Endothelial cell of umbilical vein (primary cell): ENCODE measurements at regions not wholly inside any gene's neighbourhood (a gene's known extent, or its start where the extent isn't known, plus 50 kb on each side); places are given as distances from the start of the nearest gene placed in this dataset.

Source experiments
- BruUV-seq: library from RNA; stranded (reverse); fragments of 400-500 nt; replicated peaks from 2 replicates; lab custom pipeline; 2021; lab: Mats Ljungman, UMichigan
- CTCF ChIA-PET: fragments of 300-600, 350-600 bp; sonication (Branson Sonifier 250); formaldehyde crosslinking; loops from one replicate; lab custom pipeline; 2021; ENCODE audit warnings: antibody characterized with exemption, inconsistent platforms; lab: Charles Lee
- POLR2A ChIA-PET: fragments of 300-600, 350-600 bp; sonication (Branson Sonifier 250); formaldehyde crosslinking; loops from one replicate; lab custom pipeline; 2021; ENCODE audit warnings: antibody characterized with exemption, inconsistent platforms; lab: Charles Lee
- DNase-seq: peaks from one replicate; pipeline ENCODE4 v3.0.0-alpha.2; 2011; ENCODE audit warnings: low read depth, low spot score
- FAIRE-seq: peaks from 2 replicates; lab custom pipeline; 2011; peaks lifted over from hg19 to GRCh38; lab: Jason Lieb, UNC
- H2AFZ ChIP-seq: 2 replicates; pipeline ENCODE4 v1.6.0; 2012; ENCODE audit warnings: low read depth, low read length, control low read depth, inconsistent platforms
- H3K27ac ChIP-seq: 2 replicates; pipeline ENCODE4 v1.5.1; 2011; ENCODE audit warnings: low read depth, mild to moderate bottlenecking, control low read depth, low read length, moderate library complexity; ENCODE audit not compliant: insufficient read depth
- H3K27me3 ChIP-seq, 2 experiments: 2 replicates each; pipeline versions ENCODE4 v1.6.0 to v1.6.1; 2011; ENCODE audit warnings: low read length in 2 of 2, mixed read lengths in 1 of 2; ENCODE audit not compliant: control insufficient read depth in 2 of 2, insufficient read depth in 2 of 2
- H3K36me3 ChIP-seq, 2 experiments: 2 replicates in 1 of 2; 3 replicates in 1 of 2; pipeline ENCODE4 v1.5.1; 2011; ENCODE audit warnings: low read length in 2 of 2, mild to moderate bottlenecking in 1 of 2, moderate library complexity in 1 of 2; ENCODE audit not compliant: control insufficient read depth in 2 of 2, insufficient read depth in 2 of 2; ENCODE audit errors: extremely low read depth in 1 of 2
- H3K4me1 ChIP-seq: 3 replicates; pipeline ENCODE4 v1.5.1; 2011; ENCODE audit warnings: mild to moderate bottlenecking, low read length; ENCODE audit not compliant: control insufficient read depth, insufficient read depth; ENCODE audit errors: extremely low read depth
- H3K4me2 ChIP-seq: 2 replicates; pipeline ENCODE4 v1.6.1; 2011; ENCODE audit warnings: low read length, control low read depth, mixed read lengths; ENCODE audit not compliant: insufficient read depth
- H3K4me3 ChIP-seq, 3 experiments: fragments of 200-600 bp in 1 of 3; sonication (generic), shearing (Covaris generic) in 1 of 3; replicated peaks in 1 of 3; 2 replicates each; pipeline ENCODE4 v1.5.1; 2011 to 2016; ENCODE audit warnings: control low read depth in 3 of 3, low read length in 3 of 3, mild to moderate bottlenecking in 2 of 3, inconsistent platforms in 1 of 3, low read depth in 1 of 3, moderate library complexity in 1 of 3; ENCODE audit not compliant: insufficient read depth in 1 of 3
- H3K79me2 ChIP-seq: 2 replicates; pipeline ENCODE4 v1.6.0; 2012; ENCODE audit warnings: low read length, inconsistent platforms; ENCODE audit not compliant: control insufficient read depth, insufficient read depth
- H3K9ac ChIP-seq: replicated peaks from 2 replicates; pipeline ENCODE3; 2011; ENCODE audit warnings: low read length, control low read depth; ENCODE audit not compliant: insufficient read depth; ENCODE audit errors: extremely low read depth
- H3K9me1 ChIP-seq: replicated peaks from 3 replicates; pipeline ENCODE4 v1.6.0; 2011; ENCODE audit warnings: mild to moderate bottlenecking, low read length; ENCODE audit not compliant: control insufficient read depth, insufficient read depth; ENCODE audit errors: extremely low read depth
- H3K9me3 ChIP-seq: replicated peaks from 2 replicates; pipeline ENCODE4 v1.5.1; 2012; ENCODE audit warnings: low read length, inconsistent platforms; ENCODE audit not compliant: control insufficient read depth, insufficient read depth
- H4K20me1 ChIP-seq: replicated peaks from 2 replicates; pipeline ENCODE3; 2011; ENCODE audit warnings: mild to moderate bottlenecking, low read length; ENCODE audit not compliant: control insufficient read depth, insufficient read depth; ENCODE audit errors: extremely low read depth
- EZH2 ChIP-seq: IDR thresholded peaks from 2 replicates; pipeline ENCODE4 v1.6.1; 2012; ENCODE audit warnings: borderline replicate concordance, low read depth, mild to moderate bottlenecking, moderate library complexity, low read length, inconsistent platforms; ENCODE audit not compliant: severe bottlenecking
- FOS ChIP-seq: IDR thresholded peaks from 2 replicates; pipeline ENCODE4 v1.6.1; 2011; ENCODE audit warnings: mild to moderate bottlenecking, low read length, moderate library complexity, borderline replicate concordance; ENCODE audit not compliant: insufficient read depth
- GATA2 ChIP-seq: IDR thresholded peaks from 2 replicates; pipeline ENCODE4 v1.7.0; 2011; ENCODE audit warnings: low read depth, mild to moderate bottlenecking, moderate library complexity, mixed read lengths, low read length; ENCODE audit not compliant: insufficient read length, insufficient read depth
- JUN ChIP-seq: IDR thresholded peaks from 2 replicates; pipeline ENCODE4 v1.6.1; 2011; ENCODE audit warnings: borderline replicate concordance, low read depth; ENCODE audit not compliant: insufficient read length, insufficient read depth
- MYC ChIP-seq: IDR thresholded peaks from one replicate; pipeline ENCODE4 v1.6.1; 2011; ENCODE audit warnings: mild to moderate bottlenecking, low read depth, low read length
- POLR2A ChIP-seq: IDR thresholded peaks from 2 replicates; pipeline ENCODE4 v1.6.1; 2012; ENCODE audit warnings: low read depth, mild to moderate bottlenecking, control low read depth, low read length
- POLR2AphosphoS5 ChIP-seq: IDR thresholded peaks from 2 replicates; pipeline ENCODE4 v1.6.1; 2012; ENCODE audit warnings: low read depth, mild to moderate bottlenecking, control low read depth, low read length, moderate library complexity; ENCODE audit not compliant: insufficient read depth
- dilution Hi-C: fragments of 300-500 bp; cut with MboI; formaldehyde crosslinking; loops from one replicate; pipeline ENCODE4 v1.15.0; 2019; ENCODE audit warnings: low sequenced_read_pairs; ENCODE audit not compliant: extremely low pct_ligation_motif_present
- intact Hi-C: fragments of 100-400 bp; cut with micrococcal nuclease; formaldehyde crosslinking; loops from one replicate; pipeline ENCODE4 v1.10.0; 2022
- TF ChIP-seq, protein P1 (sequence below), 2 donors: IDR thresholded peaks; 1 replicate in 1 of 2; 2 replicates in 1 of 2; pipeline ENCODE4 v1.5.1; 2011; ENCODE audit warnings: low read length in 2 of 2, mild to moderate bottlenecking in 2 of 2, moderate library complexity in 2 of 2, control low read depth in 1 of 2, inconsistent platforms in 1 of 2, low read depth in 1 of 2; ENCODE audit not compliant: insufficient read depth in 1 of 2; ENCODE audit errors: extremely low read depth in 1 of 2
- TF ChIP-seq, protein P2 (sequence below): IDR thresholded peaks from 2 replicates; pipeline ENCODE4 v1.6.1; 2011; ENCODE audit not compliant: insufficient read depth, insufficient read length

DNA sequence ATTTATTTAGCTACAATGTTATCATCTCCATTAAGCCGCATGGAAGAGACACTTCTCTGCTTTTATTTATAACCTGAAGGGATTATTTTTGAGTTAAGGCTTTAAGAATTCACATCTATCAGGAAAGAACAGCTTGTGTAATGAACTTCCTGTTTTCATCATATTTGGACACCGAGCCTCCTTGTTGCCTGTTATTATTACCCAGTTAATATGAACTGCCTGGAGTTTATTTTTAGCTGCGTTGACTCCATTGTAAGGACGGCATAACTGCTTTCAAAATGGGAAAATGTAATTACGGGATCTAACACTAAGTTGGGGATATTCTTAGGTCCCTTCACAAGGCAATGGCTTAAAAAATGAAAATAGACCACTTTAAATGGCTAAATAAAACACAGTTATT lies 89.0 kb upstream of the NR4A3 start:
- TF ChIP-seq MYC (no peak), GATA2 (no peak)
- H3K9me1 ChIP-seq: no peaks in the 10 kb centered on the region
- no peaks in the 10 kb centered on the region for H3K4me1 ChIP-seq
- H3K27ac ChIP-seq: no peak overlapping the region
- dilution Hi-C loops (no loop called here), intact Hi-C loops (loop anchor here (1.0 kb wide), 1 partner anchor 587 kb away; no protein-coding TSS in a partner anchor)
- H3K27me3 ChIP-seq: no peaks in the 10 kb centered on the region
- H3K79me2 ChIP-seq: no peaks in the 10 kb centered on the region
- H3K4me3 ChIP-seq: no peak overlapping the region
- ChIA-PET POLR2A (no interaction called here), CTCF (interaction anchor here (1.2 kb wide), 1 partner anchor 433 kb away, joined by 5 read pairs; no protein-coding TSS in a partner anchor)
- H3K36me3 ChIP-seq: no peaks in the 10 kb centered on the region
- H3K9me3 ChIP-seq: no peaks in the 10 kb centered on the region
- H4K20me1 ChIP-seq: no peaks in the 10 kb centered on the region
- H2AFZ ChIP-seq: no peak overlapping the region
- peak overlapping the region; percentile 62 for H3K4me2 ChIP-seq
- FAIRE-seq (peak; percentile 62), DNase-seq (peak; percentile 69)
- no peak overlapping the region for H3K9ac ChIP-seq
- no TSS peak for BruUV-seq

DNA sequence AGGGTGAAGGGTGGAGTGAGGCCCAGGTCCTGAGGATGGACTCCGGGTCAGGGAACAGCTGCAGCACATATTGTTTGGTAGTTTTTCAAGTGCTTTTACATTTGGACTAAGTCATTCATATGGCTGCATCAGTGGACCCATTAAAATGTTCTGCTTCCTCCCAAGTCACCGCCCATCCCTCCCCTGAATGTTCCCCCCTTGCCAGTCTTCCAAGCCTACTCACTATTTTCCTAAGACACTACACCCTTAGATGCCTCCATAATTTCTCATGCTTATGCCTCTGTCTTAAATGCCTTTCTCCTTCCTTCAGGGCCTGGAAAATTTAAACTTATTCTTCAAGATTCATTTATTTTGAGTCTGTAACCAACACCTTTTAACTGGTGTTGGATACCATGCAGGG lies 86.6 kb upstream of the NR4A3 start:
- Histone ChIP-seq H3K4me2 (no peak overlapping the region), H3K27me3 (no peaks in the 10 kb centered on the region), H3K36me3 (no peaks in the 10 kb centered on the region), H3K27ac (no peak overlapping the region), H3K9ac (no peak overlapping the region), H3K4me1 (no peaks in the 10 kb centered on the region), H3K9me1 (no peaks in the 10 kb centered on the region), H3K4me3 (no peak overlapping the region), H4K20me1 (no peaks in the 10 kb centered on the region), H3K79me2 (no peaks in the 10 kb centered on the region), H2AFZ (no peak overlapping the region), H3K9me3 (no peaks in the 10 kb centered on the region)
- ChIA-PET CTCF (no interaction called here), POLR2A (no interaction called here)
- TF ChIP-seq JUN: no peak
- TF ChIP-seq EZH2: no peak
- TF ChIP-seq FOS: no peak
- TF ChIP-seq POLR2AphosphoS5: no peak
- TF ChIP-seq POLR2A: no peak
- TF ChIP-seq MYC: no peak
- TF ChIP-seq, protein P1, sequence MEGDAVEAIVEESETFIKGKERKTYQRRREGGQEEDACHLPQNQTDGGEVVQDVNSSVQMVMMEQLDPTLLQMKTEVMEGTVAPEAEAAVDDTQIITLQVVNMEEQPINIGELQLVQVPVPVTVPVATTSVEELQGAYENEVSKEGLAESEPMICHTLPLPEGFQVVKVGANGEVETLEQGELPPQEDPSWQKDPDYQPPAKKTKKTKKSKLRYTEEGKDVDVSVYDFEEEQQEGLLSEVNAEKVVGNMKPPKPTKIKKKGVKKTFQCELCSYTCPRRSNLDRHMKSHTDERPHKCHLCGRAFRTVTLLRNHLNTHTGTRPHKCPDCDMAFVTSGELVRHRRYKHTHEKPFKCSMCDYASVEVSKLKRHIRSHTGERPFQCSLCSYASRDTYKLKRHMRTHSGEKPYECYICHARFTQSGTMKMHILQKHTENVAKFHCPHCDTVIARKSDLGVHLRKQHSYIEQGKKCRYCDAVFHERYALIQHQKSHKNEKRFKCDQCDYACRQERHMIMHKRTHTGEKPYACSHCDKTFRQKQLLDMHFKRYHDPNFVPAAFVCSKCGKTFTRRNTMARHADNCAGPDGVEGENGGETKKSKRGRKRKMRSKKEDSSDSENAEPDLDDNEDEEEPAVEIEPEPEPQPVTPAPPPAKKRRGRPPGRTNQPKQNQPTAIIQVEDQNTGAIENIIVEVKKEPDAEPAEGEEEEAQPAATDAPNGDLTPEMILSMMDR (IDR thresholded peaks at IDR 0.05; ENCODE audit: extremely low read depth in 1 of 2, insufficient read depth in 1 of 2, low read depth in 1 of 2, low read length in 2 of 2): no peak
- no peak for TF ChIP-seq GATA2
- TF ChIP-seq, protein P2, sequence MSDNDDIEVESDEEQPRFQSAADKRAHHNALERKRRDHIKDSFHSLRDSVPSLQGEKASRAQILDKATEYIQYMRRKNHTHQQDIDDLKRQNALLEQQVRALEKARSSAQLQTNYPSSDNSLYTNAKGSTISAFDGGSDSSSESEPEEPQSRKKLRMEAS: no peak
- dilution Hi-C loops: no loop called here
- intact Hi-C loops: no loop called here
- no peak for DNase-seq
- no peak for FAIRE-seq
- BruUV-seq: no TSS peak
